GM03348 (cell line): ENCODE measurements at regions not wholly inside any gene's neighbourhood (a gene's known extent, or its start where the extent isn't known, plus 50 kb on each side); places are given as distances from the start of the nearest gene placed in this dataset.

Experiments used
- DNase-seq: peaks from one replicate; pipeline ENCODE4 v3.0.0; 2012; ENCODE audit warnings: low spot score

DNA sequence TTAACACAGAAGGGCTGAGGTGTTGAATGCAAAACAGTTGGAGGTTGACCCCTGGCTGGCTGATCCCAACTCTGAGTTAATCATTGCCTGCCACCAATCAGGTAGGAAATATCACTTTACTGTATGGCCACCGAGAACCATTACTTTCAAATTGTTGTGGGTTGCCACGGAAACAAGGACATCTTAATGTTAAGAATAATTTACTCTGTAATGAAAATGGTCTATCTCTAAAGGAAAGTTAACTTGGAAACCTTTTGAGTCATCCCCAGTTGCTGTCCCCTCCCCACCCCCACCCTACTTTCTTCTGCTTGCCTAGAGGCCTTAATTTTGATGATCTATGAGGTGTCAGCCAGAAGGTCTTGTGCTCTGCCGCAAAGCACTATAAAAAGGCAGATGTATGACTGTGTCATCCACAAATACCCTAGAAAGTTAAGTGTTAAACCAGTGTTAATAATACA lies 78.7 kb upstream of the SNRK start:
- DNase-seq, result no peak

DNA sequence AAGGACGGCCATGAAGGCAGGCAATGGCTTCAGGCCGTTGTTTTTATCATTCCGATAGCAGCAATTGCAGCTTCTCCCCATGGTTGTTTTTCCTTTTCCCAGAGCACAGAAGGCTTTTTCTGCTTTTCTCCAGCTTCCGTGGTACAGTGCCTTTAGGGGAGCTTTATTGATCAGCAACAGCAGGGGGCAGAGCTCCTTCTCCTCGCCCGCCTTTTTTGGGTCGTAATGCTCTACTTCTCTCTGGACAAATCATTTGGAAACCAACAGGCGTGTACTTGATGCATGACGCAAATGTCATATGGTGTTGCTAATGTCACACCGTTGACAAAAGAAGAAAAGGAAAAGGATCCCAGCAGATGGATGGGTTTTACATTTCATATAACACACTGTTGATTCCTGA lies 79.7 kb upstream of the SNRK start:
- no peak for DNase-seq

DNA sequence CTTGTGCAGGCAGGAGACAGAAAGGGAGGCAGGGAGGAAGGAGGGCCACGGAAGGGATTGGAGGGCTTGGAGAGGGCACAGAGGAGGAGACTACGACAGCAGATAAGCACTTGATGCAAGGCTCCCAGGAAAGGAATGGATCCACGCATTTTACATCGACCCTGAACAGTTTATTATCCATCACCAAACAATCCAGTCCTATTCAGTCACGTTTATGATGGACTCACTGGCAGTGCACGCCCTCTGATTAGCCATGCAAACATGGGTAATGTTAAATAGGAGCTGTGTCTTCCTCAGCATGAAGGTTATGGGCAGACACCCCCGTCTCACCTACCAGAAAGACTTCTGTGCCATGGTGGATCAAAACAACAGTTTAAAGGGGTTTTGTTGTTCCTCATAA lies 80.2 kb upstream of the SNRK start:
- DNase-seq, result no peak

DNA sequence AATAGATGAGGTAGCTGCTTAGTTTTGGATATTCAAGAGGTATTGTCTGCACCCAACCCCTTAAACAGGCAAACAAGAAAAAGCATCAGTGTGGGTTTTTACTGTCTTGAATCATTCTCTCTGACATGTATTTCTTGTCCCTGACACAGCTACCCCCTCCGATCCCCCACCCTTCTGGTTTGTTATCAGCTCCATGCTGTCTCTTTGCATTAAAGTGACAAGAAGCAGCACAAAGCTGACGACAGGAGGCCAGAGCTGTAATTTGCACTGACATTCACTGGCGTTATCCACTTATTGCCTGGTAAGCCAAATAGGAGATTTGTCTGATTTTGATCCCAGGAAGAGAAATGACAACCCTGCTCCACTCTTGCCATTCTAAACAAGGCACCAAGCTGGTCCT lies 83.3 kb upstream of the SNRK start:
- no peak for DNase-seq

DNA sequence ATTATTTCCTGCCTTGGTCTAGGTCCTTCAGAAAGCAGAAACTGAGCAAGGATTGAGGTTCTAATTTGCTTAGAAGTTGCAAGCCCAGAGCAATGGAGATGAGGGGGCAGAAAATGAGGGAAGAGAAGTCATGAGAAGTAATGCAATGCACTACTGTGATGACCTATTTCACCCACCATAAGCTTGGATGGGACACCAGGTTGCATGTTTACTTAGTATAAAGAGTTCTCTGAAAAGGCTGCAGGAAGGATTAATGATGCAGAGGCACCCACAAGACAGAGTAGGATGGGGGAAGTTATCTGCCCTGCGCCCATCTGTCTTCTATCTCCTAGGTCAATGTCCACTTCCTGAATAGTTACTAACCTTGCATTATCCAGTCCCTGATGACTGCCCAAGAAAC lies 84.8 kb upstream of the SNRK start:
- no peak for DNase-seq

DNA sequence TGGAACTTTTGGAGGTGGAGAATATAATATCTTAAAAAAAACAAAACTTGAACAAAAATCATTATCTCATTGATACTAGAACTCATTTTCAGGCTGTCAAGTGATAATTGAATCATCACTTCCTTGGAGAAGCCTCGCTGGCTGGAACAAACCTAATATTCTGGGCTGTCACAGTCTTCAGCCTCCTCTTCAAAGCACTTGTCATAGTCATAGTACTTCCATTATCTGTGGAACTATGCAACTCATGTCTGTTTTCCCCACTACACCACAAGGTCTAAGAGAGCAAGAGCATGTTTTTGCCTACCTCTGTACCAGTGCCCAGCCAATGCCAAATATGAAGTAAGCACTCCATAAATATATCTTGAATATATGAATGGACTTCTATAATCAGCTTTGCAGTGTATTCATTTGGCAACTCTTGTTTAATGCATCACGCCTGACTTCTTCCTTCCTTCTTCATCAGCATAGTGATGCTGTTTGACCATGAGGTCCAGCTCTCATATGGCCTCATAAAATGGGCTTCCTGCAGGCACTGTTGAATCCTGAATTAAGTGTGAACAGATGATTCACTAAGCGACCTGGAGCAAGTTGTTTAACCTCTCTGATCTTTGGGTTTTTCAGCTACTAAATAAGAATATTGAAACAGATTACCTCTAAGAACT lies 86.6 kb upstream of the SNRK start:
- no peak for DNase-seq

DNA sequence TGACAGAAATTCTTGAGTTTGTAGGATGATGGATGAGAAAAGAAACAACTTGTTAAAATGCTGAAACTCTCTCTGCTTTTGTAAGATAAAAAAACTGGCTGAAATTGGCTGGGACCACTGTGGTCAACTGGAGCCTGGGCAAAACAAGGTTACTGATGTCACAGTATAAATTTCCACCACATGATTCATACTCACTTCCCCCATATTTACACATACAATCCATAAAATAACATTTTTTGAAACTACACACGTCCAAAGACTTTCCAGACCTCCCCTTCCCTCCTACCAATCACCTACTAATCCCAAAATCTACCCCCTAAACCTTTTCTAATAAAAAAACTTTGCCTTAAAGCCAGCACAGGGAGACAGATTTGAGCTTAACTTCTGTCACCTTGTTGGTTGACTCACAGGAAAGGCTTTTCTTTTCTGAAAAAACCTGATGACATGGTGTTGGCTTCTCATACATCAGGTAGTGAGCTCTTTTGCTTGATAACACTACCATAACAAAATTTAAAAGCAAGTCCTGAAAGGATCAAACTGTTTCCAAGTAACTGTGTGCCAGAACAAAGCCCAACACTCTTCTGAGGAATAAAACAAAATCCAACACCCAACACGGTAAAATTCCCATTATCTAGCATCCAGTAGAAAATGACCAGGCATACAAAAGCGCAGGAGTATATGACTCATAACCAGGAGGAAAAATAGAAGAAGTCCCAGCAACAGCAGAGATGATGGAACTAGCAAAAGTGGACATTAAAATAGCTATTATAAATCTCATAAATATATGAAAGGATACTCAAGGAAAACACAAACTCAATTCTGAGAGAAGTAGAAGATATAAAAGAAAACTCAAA lies 87.3 kb upstream of the SNRK start:
- no peak for DNase-seq

DNA sequence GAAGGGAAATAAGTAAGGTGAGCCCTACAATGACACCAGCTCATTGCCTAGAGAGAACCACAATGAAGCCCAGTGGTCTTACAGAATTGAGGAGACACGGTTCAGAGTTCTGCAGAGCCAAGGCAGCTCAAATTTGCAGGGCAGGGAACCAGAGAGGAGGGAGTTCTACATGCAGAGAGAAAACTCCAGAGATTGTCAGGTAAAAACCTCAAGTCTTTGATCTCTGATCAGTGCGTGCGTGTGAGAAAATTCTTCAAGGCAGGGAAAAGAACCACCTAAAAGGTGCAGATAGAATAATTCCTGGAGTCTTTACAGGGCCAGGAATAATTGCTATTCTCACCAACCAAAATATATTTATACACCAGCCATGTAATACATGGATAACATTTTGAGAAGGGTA lies 88.0 kb upstream of the SNRK start:
- no peak for DNase-seq

DNA sequence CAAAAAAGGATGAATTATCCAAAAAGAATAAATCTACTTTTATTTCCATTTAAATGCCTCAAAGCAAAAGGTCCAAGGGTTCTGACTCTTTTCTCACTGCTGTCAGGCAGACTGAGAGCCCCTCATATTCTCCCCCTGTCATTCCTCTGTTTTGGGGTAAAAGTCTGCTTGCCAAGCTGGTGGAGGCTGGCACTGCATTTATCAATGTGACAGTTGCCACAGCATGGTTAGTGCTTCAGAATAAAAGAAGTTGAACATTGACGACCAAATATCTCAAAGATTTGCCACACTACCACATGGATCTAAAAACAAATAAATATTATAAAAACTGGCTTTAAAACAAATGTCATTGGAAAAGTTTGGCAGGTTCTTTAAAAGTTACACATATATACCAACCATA lies 89.2 kb upstream of the SNRK start:
- no peak for DNase-seq

DNA sequence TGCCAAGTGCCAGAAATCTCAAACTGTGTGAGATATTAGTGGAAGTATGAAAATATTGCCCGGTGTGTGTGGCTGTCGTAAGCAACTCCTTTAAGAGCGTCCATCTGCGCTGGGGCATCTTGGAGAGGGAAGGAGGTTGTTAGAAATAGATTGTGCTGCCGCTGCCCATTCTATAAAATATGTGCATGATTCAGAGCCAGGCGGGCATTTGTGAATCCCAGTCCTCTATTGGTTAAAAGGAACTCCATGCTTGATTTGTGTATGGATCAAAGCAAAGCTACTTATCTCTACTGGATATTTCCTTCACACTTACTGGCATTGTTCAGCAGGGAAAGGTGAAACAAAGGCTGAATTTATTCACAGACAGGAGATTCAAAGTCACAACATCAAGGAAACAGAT lies 89.6 kb upstream of the SNRK start:
- DNase-seq, result no peak

DNA sequence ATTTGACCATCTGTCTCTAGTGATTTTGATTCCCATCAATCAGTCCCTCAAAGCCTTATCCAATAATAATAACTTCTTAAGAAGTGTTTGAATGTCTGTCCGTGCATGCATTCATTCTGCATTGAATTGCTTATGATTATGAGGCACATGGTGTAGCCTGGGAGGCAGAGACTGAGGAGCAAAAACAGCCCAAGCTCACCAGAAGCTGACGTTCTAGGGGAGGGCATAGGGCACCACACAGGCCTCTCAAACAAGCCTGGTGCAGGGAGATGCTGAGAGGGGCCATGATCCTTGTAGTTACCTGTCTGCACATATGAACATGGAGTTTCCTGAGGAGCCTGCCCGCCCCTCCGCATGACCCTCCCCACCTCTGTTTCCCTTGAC lies 89.2 kb upstream of the POMGNT2 start:
- DNase-seq, result no peak

DNA sequence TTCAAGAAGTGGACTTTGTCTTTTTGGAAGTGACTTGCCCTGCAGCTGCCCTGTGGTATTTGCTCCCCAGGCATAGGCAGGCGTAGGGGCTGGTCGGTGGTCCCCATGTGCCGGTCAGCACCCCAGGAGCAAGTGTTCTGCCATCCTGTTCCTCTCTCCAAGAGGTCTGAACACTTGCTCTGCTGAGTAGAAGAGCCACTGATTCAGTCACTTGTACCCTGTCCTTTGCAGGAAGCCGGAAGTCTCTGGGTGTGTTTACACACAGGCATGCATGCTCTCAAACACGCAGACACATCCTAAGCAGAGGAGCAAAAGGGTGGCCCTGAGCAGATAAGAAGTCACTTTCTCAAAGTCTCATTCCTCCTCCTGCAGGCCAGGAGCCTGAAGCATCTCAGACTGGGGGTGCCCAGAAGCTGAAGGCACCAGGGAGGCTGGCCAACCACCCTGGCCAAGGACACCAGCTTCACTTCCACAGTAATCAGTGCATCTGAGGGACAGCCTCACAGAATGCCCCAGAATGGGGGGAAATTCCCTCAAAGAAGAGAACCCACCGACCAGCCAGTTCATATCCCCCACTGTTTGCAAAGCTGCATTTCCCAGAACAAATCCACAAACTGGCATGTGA lies 88.7 kb upstream of the POMGNT2 start:
- no peak for DNase-seq

DNA sequence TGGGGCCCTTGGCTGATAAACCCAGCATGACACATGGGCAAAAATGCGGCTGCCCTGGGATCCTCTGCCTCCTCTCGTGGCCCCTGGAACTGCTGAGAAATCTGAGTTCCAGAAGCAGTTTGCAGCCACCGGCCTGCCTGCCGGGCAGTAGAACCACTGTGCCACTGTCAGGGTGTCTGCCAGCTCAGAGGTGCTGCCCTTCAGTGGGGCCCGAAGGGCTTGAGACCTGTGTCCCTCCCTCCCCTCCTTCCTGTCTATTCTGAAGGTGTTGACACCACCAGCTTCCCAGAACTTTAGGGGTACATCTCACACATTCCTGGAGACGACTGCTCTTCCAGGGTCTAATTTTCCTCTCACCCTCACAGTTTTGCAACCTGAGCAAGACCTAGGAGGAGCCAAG lies 88.2 kb upstream of the POMGNT2 start:
- no peak for DNase-seq

DNA sequence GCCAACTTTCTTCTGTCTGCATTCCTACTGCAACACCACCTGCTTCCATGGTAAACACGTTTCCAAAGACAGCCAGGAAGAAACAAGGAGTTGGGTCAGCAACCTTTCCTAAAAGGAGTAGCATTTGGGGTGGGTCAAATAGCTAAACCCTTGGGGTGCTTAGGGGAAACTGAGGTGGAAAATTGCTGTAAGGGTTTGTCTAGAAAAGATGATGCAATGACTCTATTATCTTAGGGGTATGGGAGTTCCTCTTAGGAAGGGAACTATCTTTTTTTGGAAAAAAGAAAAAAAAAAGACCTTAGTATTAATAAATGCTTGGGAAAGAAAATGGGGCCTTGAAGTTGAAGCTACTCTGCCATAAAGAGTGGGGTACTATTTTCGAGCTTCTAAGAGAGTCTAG lies 86.1 kb upstream of the POMGNT2 start:
- no peak for DNase-seq

DNA sequence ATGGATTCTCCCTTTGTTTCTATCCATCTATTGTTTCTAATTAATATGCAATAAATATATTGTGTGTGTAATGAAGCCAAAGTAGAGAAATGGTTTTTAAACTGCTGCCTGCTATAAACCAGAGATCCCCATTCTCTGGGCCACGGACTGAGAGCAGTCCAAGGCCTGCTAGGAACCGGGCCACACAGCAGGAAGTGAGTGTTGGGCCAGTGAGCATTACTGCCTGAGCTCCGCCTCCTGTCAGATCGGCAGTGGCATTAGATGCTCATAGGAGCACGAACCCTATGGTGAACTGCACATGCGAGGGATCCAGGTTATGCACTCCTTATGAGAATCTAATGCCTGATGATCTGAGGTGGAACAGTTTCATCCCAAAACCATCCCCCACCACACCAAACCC lies 85.2 kb upstream of the POMGNT2 start:
- DNase-seq, result no peak

DNA sequence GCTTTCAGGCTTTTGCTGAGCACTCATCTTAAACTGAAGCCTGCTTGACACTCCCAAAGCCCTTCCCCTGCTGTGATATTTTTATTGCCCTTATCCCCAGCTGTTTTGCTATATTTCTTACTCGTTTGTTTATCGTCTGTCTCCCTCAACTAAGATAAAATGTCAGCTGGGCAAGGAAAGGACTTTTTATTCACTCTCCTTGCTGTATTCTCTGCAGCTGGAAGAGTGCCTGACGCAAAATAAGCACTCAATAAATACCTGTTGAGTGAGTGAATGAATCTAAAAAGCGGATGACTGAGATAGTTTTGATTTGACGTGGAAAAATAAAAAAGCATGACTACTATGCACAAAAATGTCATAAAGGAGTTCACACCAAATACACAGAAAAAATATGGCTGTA lies 84.8 kb upstream of the POMGNT2 start:
- peak; percentile 60 for DNase-seq

DNA sequence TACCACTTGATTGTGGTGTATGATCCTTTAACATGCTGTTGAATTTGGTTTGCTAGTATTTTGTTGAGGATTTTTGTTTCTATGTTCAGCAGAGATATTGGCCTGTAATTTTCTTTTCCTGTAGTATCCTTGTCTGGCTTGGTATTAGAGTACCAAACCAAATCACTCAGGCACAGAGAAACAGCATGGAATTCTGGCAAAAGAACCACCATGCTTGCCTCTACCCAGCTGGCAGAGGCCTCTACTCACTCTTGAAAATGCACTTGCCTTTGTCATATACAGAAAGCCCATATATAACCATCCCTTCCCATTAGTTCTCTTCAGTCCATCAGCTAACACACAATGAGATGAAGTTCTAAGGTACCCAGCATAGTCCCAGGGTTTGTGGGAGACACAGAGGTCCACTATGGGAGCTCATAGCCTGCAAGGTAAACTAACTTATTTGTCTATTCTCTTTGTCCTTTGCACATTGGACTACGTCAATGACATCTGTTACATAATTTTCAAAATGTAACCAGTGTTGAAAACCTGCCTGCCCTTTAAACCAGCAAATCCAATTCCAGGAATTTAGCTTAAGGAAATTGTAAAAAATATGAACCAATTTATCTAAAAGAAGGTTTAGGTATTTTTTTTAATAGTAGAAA lies 82.1 kb upstream of the POMGNT2 start:
- DNase-seq, result no peak

DNA sequence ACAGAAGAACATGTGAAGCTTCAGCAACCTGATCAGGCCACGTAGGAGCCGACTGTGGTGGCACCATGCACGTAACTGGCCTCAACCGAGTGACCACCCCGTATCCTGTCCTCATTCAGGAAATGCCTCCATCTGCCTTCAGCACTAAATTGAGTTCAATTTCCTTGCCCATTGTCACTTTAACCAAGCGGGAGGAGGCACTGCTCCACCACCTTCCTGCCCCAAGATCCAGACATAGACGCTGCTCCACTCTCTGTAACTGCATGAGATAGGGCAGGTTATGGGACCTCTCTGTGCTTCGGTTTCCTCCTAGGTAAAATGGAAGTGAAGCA lies 80.1 kb upstream of the POMGNT2 start:
- no peak for DNase-seq

DNA sequence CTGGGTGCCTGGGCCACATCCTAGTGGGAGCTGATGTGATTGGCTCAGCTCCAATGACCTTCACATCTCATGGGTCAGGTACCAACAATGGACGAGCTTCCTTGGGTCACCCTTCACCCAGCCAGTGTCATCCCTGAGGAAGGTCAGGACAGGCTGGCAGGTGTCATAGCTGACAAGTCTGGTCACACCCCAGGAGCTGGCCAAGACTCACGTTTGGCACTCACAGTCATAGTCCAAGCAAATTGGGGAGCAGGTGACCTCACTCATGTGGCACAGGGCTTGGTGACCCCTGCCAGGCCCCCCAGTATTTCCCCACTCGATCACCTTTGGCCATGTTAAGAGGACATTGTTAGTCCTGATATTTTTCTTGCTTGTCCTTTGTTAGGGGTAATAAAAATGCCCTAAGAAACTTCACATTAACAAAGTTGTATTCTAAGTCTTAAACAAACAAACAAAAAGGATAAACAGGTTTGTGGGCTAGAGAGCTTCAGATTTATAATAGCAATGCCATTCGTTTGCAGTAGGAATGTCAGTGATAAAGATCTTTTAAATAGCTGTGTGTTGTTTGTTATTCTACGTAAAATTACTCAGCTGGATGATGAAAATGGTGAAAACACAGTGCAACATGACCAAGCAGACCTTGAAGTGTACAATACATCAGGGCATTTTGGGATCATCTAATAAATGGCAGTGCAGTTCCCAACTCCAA lies 79.5 kb upstream of the POMGNT2 start:
- no peak for DNase-seq

DNA sequence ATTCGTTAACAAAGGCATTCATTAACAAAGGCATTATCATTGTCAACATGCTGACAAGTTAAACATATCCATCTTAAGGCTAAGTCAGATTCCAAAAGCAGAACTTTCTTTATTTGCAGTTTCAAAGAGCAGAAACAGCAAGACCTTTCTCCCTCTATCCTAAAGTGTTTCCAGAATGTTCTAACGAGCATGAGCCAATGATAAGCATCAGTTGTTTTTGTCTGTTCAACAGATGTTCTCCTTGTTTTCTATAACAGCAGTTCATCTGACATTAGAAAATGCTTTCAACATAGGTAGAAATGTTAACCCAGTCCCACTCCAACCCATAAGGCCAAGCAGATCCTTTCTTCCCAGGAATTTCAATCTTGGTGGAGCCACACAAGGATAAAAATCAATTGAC lies 77.6 kb upstream of the POMGNT2 start:
- DNase-seq, result no peak

DNA sequence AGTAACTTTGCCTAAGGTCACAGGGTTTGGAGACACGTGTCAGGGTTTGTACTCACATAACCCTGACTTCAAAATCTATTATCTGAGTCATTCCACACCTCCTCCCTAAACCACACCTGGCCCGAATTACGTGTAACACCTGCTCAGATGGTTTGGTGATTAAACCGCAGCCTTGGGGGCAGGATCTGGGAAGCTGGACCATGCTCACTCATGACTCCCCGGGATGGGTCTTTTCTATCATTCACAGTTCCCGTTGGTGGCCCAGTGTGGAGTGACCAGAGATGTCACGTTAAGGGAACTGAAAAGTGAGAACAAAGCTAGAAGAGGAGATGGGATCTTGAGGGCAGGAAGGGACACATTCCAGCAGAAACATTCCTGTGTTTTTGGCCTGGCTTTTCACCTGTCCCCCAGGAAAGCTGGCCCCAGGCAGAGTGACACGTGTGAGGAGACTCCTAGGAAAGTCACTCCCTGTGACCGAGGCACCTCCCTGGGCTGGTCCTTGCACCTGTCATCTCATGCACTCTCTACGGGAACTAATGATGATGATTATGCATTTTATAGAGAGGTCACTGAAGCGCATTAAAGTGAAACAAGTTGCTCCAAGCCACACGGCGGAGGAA lies 75.4 kb upstream of the POMGNT2 start:
- no peak for DNase-seq

DNA sequence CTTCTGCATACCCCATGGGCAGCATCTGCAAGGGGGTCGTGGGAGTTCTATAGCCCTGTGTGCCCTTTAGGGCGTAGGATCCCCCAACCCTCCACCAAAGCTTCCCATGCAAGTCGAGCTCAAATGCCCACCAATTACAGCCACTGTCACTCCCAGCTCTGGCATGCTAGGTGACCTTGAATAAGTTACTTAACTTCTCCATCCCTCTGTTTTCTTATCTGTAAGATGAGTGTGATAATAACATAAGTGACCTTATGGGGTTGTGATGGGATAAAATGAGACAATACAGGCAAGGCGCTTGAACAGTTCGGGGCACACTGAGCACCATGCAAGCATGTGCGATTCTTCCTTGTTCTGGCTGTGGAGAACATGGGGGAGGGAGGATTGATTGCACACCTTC lies 74.8 kb upstream of the POMGNT2 start:
- DNase-seq, result no peak
